Dendritic cell treated with granulocyte-macrophage colony-stimulating factor and Interleukin-4, amounts not matched to agents 40 ng/mL and 50 ng/mL, for 4 days (primary cell): ENCODE measurements at regions not wholly inside any gene's neighbourhood (a gene's known extent, or its start where the extent isn't known, plus 50 kb on each side); places are given as distances from the start of the nearest gene placed in this dataset.
"Not testable (repeated sequence)": the region's sequence is repeated elsewhere in the genome, so short reads cannot be mapped to it uniquely, and the experiment has no call there.

Experiments used
- H3K27ac Mint-ChIP-seq: one replicate; pipeline ENCODE4 v1.8.0; 2022; ENCODE audit warnings: mild to moderate bottlenecking, mixed read lengths
- H3K27me3 Mint-ChIP-seq: one replicate; pipeline ENCODE4 v1.8.0; 2022; ENCODE audit warnings: mild to moderate bottlenecking, mixed read lengths
- H3K36me3 Mint-ChIP-seq: one replicate; pipeline ENCODE4 v1.8.0; 2022; ENCODE audit warnings: low read depth, mixed read lengths
- H3K4me1 Mint-ChIP-seq: one replicate; pipeline ENCODE4 v1.8.0; 2022; ENCODE audit warnings: low read depth, mixed read lengths
- H3K4me3 Mint-ChIP-seq: one replicate; pipeline ENCODE4 v1.8.0; 2022; ENCODE audit warnings: mild to moderate bottlenecking, moderate library complexity, mixed read lengths
- H3K9me3 Mint-ChIP-seq: one replicate; pipeline ENCODE4 v1.8.0; 2022; ENCODE audit warnings: mixed read lengths
- intact Hi-C: fragments of 100-400 bp; cut with micrococcal nuclease; formaldehyde crosslinking; loops from one replicate; pipeline ENCODE4 v1.15.0; 2022

- no peak overlapping the region for H3K4me3 Mint-ChIP-seq
- H3K27ac Mint-ChIP-seq: no peak overlapping the region
- H3K4me1 Mint-ChIP-seq: no peaks in the 10 kb centered on the region
- intact Hi-C loops: no loop called here
- H3K36me3 Mint-ChIP-seq: no peaks in the 10 kb centered on the region
- no peaks in the 10 kb centered on the region for H3K27me3 Mint-ChIP-seq
- no peaks in the 10 kb centered on the region for H3K9me3 Mint-ChIP-seq
These were observed 316.8 kb downstream of the NAF1 start for GRCh38 chr4:162849937-162850336.

GRCh38 chr4:162847945-162848549 is 318.6 kb downstream of the NAF1 start:
- H3K4me3 Mint-ChIP-seq: no peak overlapping the region

GRCh38 chr4:162841753-162842152 is 324.9 kb downstream of the NAF1 start:
- Mint-ChIP-seq H3K4me1 (no peaks in the 10 kb centered on the region), H3K4me3 (no peak overlapping the region), H3K9me3 (peaks cover 13% of the 10 kb centered on the region), H3K27ac (no peak overlapping the region), H3K27me3 (no peaks in the 10 kb centered on the region), H3K36me3 (no peaks in the 10 kb centered on the region)
- intact Hi-C loops: no loop called here

More at GRCh38 chr4:162847945-162848549, 318.6 kb downstream of the NAF1 start:
- Mint-ChIP-seq H3K9me3 (no peaks in the 10 kb centered on the region), H3K27me3 (no peaks in the 10 kb centered on the region), H3K36me3 (no peaks in the 10 kb centered on the region), H3K4me1 (no peaks in the 10 kb centered on the region), H3K27ac (no peak overlapping the region)
- intact Hi-C loops: no loop called here

DNA sequence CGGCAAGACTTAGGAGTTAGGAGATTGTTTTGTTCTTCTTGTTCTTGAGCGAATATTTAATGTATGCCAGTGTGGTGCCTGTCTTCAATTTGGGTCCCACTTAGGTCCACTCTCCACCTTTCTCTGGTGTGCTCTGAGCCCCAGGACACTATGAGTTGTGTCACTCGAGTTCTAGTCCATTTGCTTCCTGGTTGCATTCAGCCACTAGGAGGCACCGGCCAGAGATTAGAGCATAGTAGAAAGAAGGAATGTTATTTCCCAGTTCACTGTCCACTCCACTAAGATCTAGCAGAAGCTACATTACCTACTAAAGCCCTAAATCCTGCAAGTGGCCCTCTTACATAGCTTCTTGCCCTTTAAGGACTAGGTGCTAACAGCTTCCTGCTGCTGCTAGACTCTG is 326.9 kb downstream of the NAF1 start:
- no peaks in the 10 kb centered on the region for H3K36me3 Mint-ChIP-seq
- H3K27ac Mint-ChIP-seq: no peak overlapping the region

GRCh38 chr4:162838671-162839070 is 328.0 kb downstream of the NAF1 start:
- H3K4me1 Mint-ChIP-seq: no peaks in the 10 kb centered on the region
- H3K4me3 Mint-ChIP-seq: no peak overlapping the region
- H3K9me3 Mint-ChIP-seq: peaks cover 17% of the 10 kb centered on the region
- H3K27ac Mint-ChIP-seq: no peak overlapping the region
- H3K36me3 Mint-ChIP-seq: no peaks in the 10 kb centered on the region
- intact Hi-C loops: no loop called here
- no peaks in the 10 kb centered on the region for H3K27me3 Mint-ChIP-seq

More for the DNA sequence above, 326.9 kb downstream of the NAF1 start:
- no peak overlapping the region for H3K4me3 Mint-ChIP-seq
- H3K4me1 Mint-ChIP-seq: no peaks in the 10 kb centered on the region
- intact Hi-C loops: no loop called here
- H3K9me3 Mint-ChIP-seq: peaks cover 17% of the 10 kb centered on the region
- H3K27me3 Mint-ChIP-seq: no peaks in the 10 kb centered on the region

GRCh38 chr4:162837679-162838078 is 329.0 kb downstream of the NAF1 start:
- H3K27ac Mint-ChIP-seq: no peak overlapping the region
- no peaks in the 10 kb centered on the region for H3K27me3 Mint-ChIP-seq
- peaks cover 17% of the 10 kb centered on the region for H3K9me3 Mint-ChIP-seq
- intact Hi-C loops: no loop called here
- no peaks in the 10 kb centered on the region for H3K36me3 Mint-ChIP-seq
- no peak overlapping the region for H3K4me3 Mint-ChIP-seq
- no peaks in the 10 kb centered on the region for H3K4me1 Mint-ChIP-seq

DNA sequence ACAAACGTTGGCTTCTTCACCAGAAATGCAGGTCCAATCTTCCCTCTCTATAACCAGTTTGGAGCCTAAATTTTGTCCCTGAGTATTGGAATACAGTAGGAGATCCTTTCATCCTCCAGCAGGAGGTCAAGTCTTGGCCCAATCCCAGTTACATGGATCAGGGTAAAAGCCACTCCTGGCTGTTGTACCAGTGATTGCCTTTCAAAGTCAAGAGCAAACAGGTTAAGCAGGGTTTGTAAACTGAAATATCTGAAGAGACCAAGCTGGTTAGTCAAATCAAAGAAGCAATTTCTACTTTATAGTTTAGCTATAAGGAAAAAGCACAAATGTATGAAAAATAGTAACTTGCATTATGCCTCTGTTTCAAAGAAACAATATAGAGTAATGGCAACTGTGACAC is 329.4 kb downstream of the NAF1 start:
- no peaks in the 10 kb centered on the region for H3K4me1 Mint-ChIP-seq
- intact Hi-C loops: no loop called here
- no peak overlapping the region for H3K27ac Mint-ChIP-seq
- no peaks in the 10 kb centered on the region for H3K27me3 Mint-ChIP-seq
- H3K4me3 Mint-ChIP-seq: no peak overlapping the region
- no peaks in the 10 kb centered on the region for H3K36me3 Mint-ChIP-seq
- peaks cover 17% of the 10 kb centered on the region for H3K9me3 Mint-ChIP-seq

DNA sequence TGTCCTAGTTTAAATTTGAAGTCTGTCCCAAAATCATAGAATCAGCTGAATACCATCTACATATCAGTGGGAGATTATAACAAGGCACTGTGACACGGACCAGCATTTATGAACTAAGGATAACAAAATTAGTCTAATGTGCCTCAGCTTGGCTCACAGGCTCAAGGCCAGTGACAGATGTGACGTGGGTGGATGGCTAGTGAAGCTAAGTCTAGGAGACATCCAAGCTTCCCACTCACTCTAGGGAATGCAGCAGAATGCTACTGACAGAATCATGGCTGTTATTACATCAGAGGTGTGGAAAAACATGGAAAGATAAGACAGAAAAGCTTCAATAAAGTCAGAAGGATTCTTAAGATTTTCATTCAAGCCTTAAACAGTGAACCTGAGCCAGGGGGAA is 329.9 kb downstream of the NAF1 start:
- no peaks in the 10 kb centered on the region for H3K4me1 Mint-ChIP-seq
- H3K4me3 Mint-ChIP-seq: no peak overlapping the region
- H3K27ac Mint-ChIP-seq: no peak overlapping the region
- no peaks in the 10 kb centered on the region for H3K27me3 Mint-ChIP-seq
- H3K9me3 Mint-ChIP-seq: peaks cover 17% of the 10 kb centered on the region
- no peaks in the 10 kb centered on the region for H3K36me3 Mint-ChIP-seq
- intact Hi-C loops: no loop called here

DNA sequence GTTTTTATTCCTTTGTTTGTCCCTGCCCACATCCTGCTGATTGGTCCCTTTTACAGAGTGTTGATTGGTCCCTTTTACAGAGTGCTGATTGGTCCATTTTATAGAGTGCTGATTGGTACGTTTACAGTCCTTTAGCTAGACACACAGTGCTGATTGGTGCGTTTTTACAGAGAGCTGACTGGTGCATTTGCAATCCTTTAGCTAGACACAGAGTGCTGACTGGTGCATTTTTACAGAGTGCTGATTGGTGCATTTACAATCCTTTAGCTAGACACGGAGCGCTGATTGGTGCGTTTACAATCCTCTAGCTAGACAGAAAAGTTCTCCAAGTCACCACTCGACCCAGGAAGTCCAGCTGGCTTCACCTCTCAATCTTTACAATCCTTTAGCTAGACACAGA is 330.4 kb downstream of the NAF1 start:
- H3K4me1 Mint-ChIP-seq, H3K4me3 Mint-ChIP-seq, H3K27me3 Mint-ChIP-seq, H3K36me3 Mint-ChIP-seq, H3K27ac Mint-ChIP-seq, intact Hi-C loops: not testable (repeated sequence)
- H3K9me3 Mint-ChIP-seq: peaks cover 17% of the 10 kb centered on the region

GRCh38 chr4:162830899-162831298 is 335.8 kb downstream of the NAF1 start:
- no peak overlapping the region for H3K27ac Mint-ChIP-seq
- no peaks in the 10 kb centered on the region for H3K4me1 Mint-ChIP-seq
- H3K36me3 Mint-ChIP-seq: no peaks in the 10 kb centered on the region
- H3K9me3 Mint-ChIP-seq: no peaks in the 10 kb centered on the region
- no peaks in the 10 kb centered on the region for H3K27me3 Mint-ChIP-seq
- intact Hi-C loops: no loop called here
- no peak overlapping the region for H3K4me3 Mint-ChIP-seq

DNA sequence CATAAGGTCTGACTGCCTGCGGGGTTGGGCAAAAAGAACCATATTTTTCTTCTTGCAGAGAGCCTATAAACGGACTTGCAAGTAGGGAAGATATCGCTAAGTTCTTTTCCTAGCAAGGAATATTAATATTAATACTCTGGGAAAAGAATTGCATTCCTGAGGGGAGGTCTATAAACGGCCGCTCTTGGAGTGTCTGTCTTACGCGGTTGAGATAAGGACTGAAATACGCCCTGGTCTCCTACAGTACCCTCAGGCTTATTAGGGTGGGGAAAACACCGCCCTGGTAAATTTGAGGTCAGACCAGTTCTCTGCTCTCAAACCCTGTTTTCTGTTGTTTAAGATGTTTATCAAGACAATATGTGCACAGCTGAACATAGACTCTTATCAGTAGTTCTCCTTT is 349.3 kb downstream of the NAF1 start:
- H3K36me3 Mint-ChIP-seq, H3K4me1 Mint-ChIP-seq, H3K27me3 Mint-ChIP-seq, H3K27ac Mint-ChIP-seq, intact Hi-C loops, H3K4me3 Mint-ChIP-seq: not testable (repeated sequence)
- peaks cover 48% of the 10 kb centered on the region for H3K9me3 Mint-ChIP-seq

- H3K9me3 Mint-ChIP-seq: peaks cover 10% of the 10 kb centered on the region
- intact Hi-C loops: no loop called here
- H3K27me3 Mint-ChIP-seq: no peaks in the 10 kb centered on the region
- H3K27ac Mint-ChIP-seq: no peak overlapping the region
- H3K4me3 Mint-ChIP-seq: no peak overlapping the region
- H3K4me1 Mint-ChIP-seq: no peaks in the 10 kb centered on the region
- no peaks in the 10 kb centered on the region for H3K36me3 Mint-ChIP-seq
These were observed 362.3 kb downstream of the NAF1 start for GRCh38 chr4:162804351-162804924.

DNA sequence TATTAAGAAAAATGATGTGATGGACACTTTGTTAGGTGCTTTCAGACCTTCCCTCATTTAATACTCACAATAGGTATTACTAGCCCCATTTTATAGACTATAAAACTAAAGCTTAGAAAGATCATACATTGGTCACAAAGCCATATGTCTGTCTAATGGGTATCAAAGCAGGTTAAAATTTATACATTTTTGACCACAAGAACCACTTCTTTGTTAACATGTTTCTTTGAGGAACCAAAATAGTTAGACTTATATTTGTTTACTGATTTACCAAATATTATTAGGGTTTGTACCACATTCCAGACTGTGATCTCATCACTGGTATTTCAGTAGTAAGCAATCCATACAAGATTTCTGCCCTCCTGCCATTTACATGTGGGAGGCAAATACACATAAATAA is 363.3 kb downstream of the NAF1 start:
- intact Hi-C loops: no loop called here
- no peaks in the 10 kb centered on the region for H3K36me3 Mint-ChIP-seq
- no peak overlapping the region for H3K27ac Mint-ChIP-seq
- H3K4me3 Mint-ChIP-seq: no peak overlapping the region
- no peaks in the 10 kb centered on the region for H3K27me3 Mint-ChIP-seq
- peaks cover 10% of the 10 kb centered on the region for H3K9me3 Mint-ChIP-seq
- H3K4me1 Mint-ChIP-seq: no peaks in the 10 kb centered on the region

DNA sequence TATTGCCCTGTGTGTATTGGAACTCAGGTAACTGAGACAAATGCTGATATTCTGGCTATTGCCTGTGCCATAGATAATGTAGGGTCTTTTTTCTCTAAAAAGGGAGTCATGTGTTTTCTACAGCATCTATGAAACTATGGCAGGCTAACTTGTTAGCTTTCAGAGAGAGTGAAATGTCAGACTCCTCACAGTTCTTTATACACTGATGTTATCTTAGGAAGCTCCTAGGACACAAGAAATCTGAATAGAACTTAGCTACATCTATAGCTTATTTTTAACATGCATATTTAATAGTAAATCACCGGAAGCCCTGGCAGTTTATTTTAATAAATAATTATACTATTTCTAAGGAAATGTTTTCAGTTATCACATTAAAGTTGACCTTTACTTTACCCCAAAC is 369.6 kb downstream of the NAF1 start:
- peaks cover 10% of the 10 kb centered on the region for H3K9me3 Mint-ChIP-seq
- intact Hi-C loops: no loop called here
- H3K27ac Mint-ChIP-seq: no peak overlapping the region
- no peaks in the 10 kb centered on the region for H3K27me3 Mint-ChIP-seq
- no peak overlapping the region for H3K4me3 Mint-ChIP-seq
- no peaks in the 10 kb centered on the region for H3K36me3 Mint-ChIP-seq
- H3K4me1 Mint-ChIP-seq: no peaks in the 10 kb centered on the region

DNA sequence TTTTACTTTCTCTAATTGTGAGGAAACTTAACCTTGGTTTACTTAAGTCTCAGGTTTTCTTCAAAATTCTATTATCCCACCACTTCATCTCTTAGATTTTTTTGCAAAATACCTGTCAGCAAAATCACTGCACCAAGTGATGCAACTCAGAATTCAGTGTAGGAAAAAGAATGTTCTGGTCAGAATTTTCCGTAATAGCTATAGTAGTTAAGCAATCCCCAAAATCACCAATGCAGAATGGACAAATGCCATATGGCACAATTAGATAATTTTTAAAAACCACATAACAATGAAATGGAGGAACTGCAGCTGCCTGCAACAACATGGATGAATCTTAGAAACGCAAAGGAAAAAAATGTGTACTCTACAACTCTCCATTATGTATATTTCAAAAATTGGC is 373.1 kb downstream of the NAF1 start:
- Mint-ChIP-seq H3K36me3 (no peaks in the 10 kb centered on the region), H3K27me3 (no peaks in the 10 kb centered on the region), H3K27ac (no peak overlapping the region), H3K4me3 (no peak overlapping the region), H3K4me1 (no peaks in the 10 kb centered on the region), H3K9me3 (no peaks in the 10 kb centered on the region)
- intact Hi-C loops: no loop called here
